ENCODE measurements at regions not wholly inside any gene's neighbourhood (a gene's known extent, or its start where the extent isn't known, plus 50 kb on each side); places are given as distances from the start of the nearest gene placed in this dataset.

- TF ChIP-seq ZSCAN29 (IDR thresholded peaks at IDR 0.05) = no peak
- no peak for TF ChIP-seq POLR2AphosphoS2 (IDR thresholded peaks at IDR 0.05; ENCODE audit: low read depth, low read length)
- no peak for TF ChIP-seq CREB1 (IDR thresholded peaks at IDR 0.05; ENCODE audit: low read depth)
- TF ChIP-seq, protein P1, sequence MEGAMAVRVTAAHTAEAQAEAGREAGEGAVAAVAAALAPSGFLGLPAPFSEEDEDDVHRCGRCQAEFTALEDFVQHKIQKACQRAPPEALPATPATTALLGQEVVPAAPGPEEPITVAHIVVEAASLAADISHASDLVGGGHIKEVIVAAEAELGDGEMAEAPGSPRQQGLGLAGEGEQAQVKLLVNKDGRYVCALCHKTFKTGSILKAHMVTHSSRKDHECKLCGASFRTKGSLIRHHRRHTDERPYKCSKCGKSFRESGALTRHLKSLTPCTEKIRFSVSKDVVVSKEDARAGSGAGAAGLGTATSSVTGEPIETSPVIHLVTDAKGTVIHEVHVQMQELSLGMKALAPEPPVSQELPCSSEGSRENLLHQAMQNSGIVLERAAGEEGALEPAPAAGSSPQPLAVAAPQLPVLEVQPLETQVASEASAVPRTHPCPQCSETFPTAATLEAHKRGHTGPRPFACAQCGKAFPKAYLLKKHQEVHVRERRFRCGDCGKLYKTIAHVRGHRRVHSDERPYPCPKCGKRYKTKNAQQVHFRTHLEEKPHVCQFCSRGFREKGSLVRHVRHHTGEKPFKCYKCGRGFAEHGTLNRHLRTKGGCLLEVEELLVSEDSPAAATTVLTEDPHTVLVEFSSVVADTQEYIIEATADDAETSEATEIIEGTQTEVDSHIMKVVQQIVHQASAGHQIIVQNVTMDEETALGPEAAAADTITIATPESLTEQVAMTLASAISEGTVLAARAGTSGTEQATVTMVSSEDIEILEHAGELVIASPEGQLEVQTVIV (IDR thresholded peaks at IDR 0.05; ENCODE audit: borderline replicate concordance, partially characterized antibody) = no peak
- TF ChIP-seq ZZZ3 (IDR thresholded peaks at IDR 0.05; ENCODE audit: control insufficient read depth, insufficient read length, low read depth) = no peak
- no peak for TF ChIP-seq BRCA1 (IDR thresholded peaks at IDR 0.05; ENCODE audit: low read depth, low read length)
- TF ChIP-seq EP300 (IDR thresholded peaks at IDR 0.05; ENCODE audit: borderline replicate concordance in 1 of 2, control insufficient read depth in 1 of 2, low read depth in 2 of 2, low read length in 2 of 2) = no peak
- no peak for TF ChIP-seq WRNIP1 (IDR thresholded peaks at IDR 0.05; ENCODE audit: borderline replicate concordance, low read depth, low read length)
- TF ChIP-seq, protein P2, sequence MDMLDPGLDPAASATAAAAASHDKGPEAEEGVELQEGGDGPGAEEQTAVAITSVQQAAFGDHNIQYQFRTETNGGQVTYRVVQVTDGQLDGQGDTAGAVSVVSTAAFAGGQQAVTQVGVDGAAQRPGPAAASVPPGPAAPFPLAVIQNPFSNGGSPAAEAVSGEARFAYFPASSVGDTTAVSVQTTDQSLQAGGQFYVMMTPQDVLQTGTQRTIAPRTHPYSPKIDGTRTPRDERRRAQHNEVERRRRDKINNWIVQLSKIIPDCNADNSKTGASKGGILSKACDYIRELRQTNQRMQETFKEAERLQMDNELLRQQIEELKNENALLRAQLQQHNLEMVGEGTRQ (IDR thresholded peaks at IDR 0.05; ENCODE audit: borderline replicate concordance, low read depth, low read length) = no peak
- peak; percentile 76 for TF ChIP-seq NR2F1 (conservative IDR thresholded peaks at IDR 0.05)
- no peak for TF ChIP-seq BCL11A (IDR thresholded peaks at IDR 0.05; ENCODE audit: low read depth, low read length)
- no peak for TF ChIP-seq NR2C2 (IDR thresholded peaks at IDR 0.05; ENCODE audit: borderline replicate concordance, control insufficient read depth, insufficient read length, low read depth)
- TF ChIP-seq BHLHE40 (IDR thresholded peaks at IDR 0.05; ENCODE audit: borderline replicate concordance in 1 of 2, low read depth in 2 of 2, low read length in 1 of 2) = peak in 1 of 2 experiments; percentile 50; a peak in 2 of 4 replicates
- no peak for TF ChIP-seq SREBF1 (IDR thresholded peaks at IDR 0.05; ENCODE audit: low read length)
- TF ChIP-seq POLR2AphosphoS5 (IDR thresholded peaks at IDR 0.05; ENCODE audit: low read length) = no peak
- TF ChIP-seq JUND (IDR thresholded peaks at IDR 0.05; ENCODE audit: low read depth, low read length) = no peak
- TF ChIP-seq ETV6 (conservative IDR thresholded peaks at IDR 0.05 in 1 of 2, IDR thresholded peaks at IDR 0.05 in 1 of 2; ENCODE audit: borderline replicate concordance in 1 of 2, low read depth in 1 of 2) = no peak
- TF ChIP-seq IKZF2 (IDR thresholded peaks at IDR 0.05) = peak in 1 of 2 experiments; percentile 16; a peak in 1 of 4 replicates
- TF ChIP-seq TCF3 (IDR thresholded peaks at IDR 0.05; ENCODE audit: borderline replicate concordance, insufficient read depth, low read depth, low read length) = 0 out of 2 replicates have a peak, but pooled peaks have one; percentile 14
- TF ChIP-seq CHD4 (IDR thresholded peaks at IDR 0.05) = no peak
- TF ChIP-seq RAD21 (IDR thresholded peaks at IDR 0.05; ENCODE audit: insufficient read depth, low read depth, low read length) = no peak
- TF ChIP-seq PAX5 (IDR thresholded peaks at IDR 0.05; ENCODE audit: borderline replicate concordance, low read depth, low read length) = no peak
- TF ChIP-seq KLF5 (IDR thresholded peaks at IDR 0.05; ENCODE audit: partially characterized antibody) = no peak
- TF ChIP-seq, protein P3, sequence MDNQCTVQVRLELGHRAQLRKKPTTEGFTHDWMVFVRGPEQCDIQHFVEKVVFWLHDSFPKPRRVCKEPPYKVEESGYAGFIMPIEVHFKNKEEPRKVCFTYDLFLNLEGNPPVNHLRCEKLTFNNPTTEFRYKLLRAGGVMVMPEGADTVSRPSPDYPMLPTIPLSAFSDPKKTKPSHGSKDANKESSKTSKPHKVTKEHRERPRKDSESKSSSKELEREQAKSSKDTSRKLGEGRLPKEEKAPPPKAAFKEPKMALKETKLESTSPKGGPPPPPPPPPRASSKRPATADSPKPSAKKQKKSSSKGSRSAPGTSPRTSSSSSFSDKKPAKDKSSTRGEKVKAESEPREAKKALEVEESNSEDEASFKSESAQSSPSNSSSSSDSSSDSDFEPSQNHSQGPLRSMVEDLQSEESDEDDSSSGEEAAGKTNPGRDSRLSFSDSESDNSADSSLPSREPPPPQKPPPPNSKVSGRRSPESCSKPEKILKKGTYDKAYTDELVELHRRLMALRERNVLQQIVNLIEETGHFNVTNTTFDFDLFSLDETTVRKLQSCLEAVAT (IDR thresholded peaks at IDR 0.05) = no peak
These were observed 77.0 kb downstream of the OAT start (continued) for GRCh38 chr10:124341768-124342135.

Measured in GM12878 (cell line).